ENCODE measurements at regions not wholly inside any gene's neighbourhood (a gene's known extent, or its start where the extent isn't known, plus 50 kb on each side); places are given as distances from the start of the nearest gene placed in this dataset.

- no peak overlapping the region for H3K4me3 ChIP-seq (ENCODE audit: control insufficient read depth, low read depth, low read length)
- TF ChIP-seq CTCF (conservative IDR thresholded peaks at IDR 0.05; ENCODE audit: control insufficient read depth, insufficient read depth, low read depth, low read length): no peak
- DNase-seq (ENCODE audit: low read depth): no peak
Observed at GRCh38 chr19:29442094-29442493, 83.7 kb upstream of the VSTM2B start.

- TF ChIP-seq CTCF (conservative IDR thresholded peaks at IDR 0.05; ENCODE audit: control insufficient read depth, insufficient read depth, low read depth, low read length): no peak
- DNase-seq (ENCODE audit: low read depth): no peak
- no peak overlapping the region for H3K4me3 ChIP-seq (ENCODE audit: control insufficient read depth, low read depth, low read length)
Observed at GRCh38 chr19:29442910-29443309, 82.9 kb upstream of the VSTM2B start.

GRCh38 chr19:29445246-29445645, 80.5 kb upstream of the VSTM2B start:
- no peak overlapping the region for H3K4me3 ChIP-seq (ENCODE audit: control insufficient read depth, low read depth, low read length)
- no peak for TF ChIP-seq CTCF (conservative IDR thresholded peaks at IDR 0.05; ENCODE audit: control insufficient read depth, insufficient read depth, low read depth, low read length)
- no peak for DNase-seq (ENCODE audit: low read depth)

- DNase-seq (ENCODE audit: low read depth): no peak
- no peak for TF ChIP-seq CTCF (conservative IDR thresholded peaks at IDR 0.05; ENCODE audit: control insufficient read depth, insufficient read depth, low read depth, low read length)
- no peak overlapping the region for H3K4me3 ChIP-seq (ENCODE audit: control insufficient read depth, low read depth, low read length)
Observed at GRCh38 chr19:29446361-29446760, 79.4 kb upstream of the VSTM2B start.

- no peak overlapping the region for H3K4me3 ChIP-seq (ENCODE audit: control insufficient read depth, low read depth, low read length)
- no peak for TF ChIP-seq CTCF (conservative IDR thresholded peaks at IDR 0.05; ENCODE audit: control insufficient read depth, insufficient read depth, low read depth, low read length)
- no peak for DNase-seq (ENCODE audit: low read depth)
Observed at GRCh38 chr19:29448046-29448445, 77.7 kb upstream of the VSTM2B start.

GRCh38 chr19:29449371-29449770, 76.4 kb upstream of the VSTM2B start:
- no peak for TF ChIP-seq CTCF (conservative IDR thresholded peaks at IDR 0.05; ENCODE audit: control insufficient read depth, insufficient read depth, low read depth, low read length)
- H3K4me3 ChIP-seq (ENCODE audit: control insufficient read depth, low read depth, low read length): no peak overlapping the region
- no peak for DNase-seq (ENCODE audit: low read depth)

- TF ChIP-seq CTCF (conservative IDR thresholded peaks at IDR 0.05; ENCODE audit: control insufficient read depth, insufficient read depth, low read depth, low read length): no peak
- no peak for DNase-seq (ENCODE audit: low read depth)
- H3K4me3 ChIP-seq (ENCODE audit: control insufficient read depth, low read depth, low read length): no peak overlapping the region
Observed at GRCh38 chr19:29450306-29450705, 75.5 kb upstream of the VSTM2B start.
